GM18498 (cell line): ENCODE measurements at regions not wholly inside any gene's neighbourhood (a gene's known extent, or its start where the extent isn't known, plus 50 kb on each side); places are given as distances from the start of the nearest gene placed in this dataset.

Source experiments
- ATAC-seq: cut with Tn5 transposase; IDR thresholded peaks from one replicate; pipeline ENCODE4 v1.9.1; 2021; ENCODE audit warnings: mild to moderate bottlenecking, moderate library complexity; ENCODE audit not compliant: unreplicated experiment

GRCh38 chr21:43348801-43349261 lies 78.1 kb downstream of the SIK1 start:
- ATAC-seq = no peak

GRCh38 chr21:43348170-43348766 lies 78.7 kb downstream of the SIK1 start:
- ATAC-seq = no peak

- no peak for ATAC-seq
Observed at GRCh38 chr21:43347461-43348169, 79.3 kb downstream of the SIK1 start.

- no peak for ATAC-seq
Observed at GRCh38 chr21:43346551-43346950, 80.4 kb downstream of the SIK1 start.

GRCh38 chr21:43345746-43346409 lies 81.1 kb downstream of the SIK1 start:
- ATAC-seq = no peak

- no peak for ATAC-seq
Observed at GRCh38 chr21:43345046-43345745, 81.7 kb downstream of the SIK1 start.

- ATAC-seq = no peak
Observed at GRCh38 chr21:43343992-43344886, 82.7 kb downstream of the SIK1 start.

- no peak for ATAC-seq
Observed at GRCh38 chr21:43343095-43343991, 83.6 kb downstream of the SIK1 start.

GRCh38 chr21:43342301-43342881 lies 84.5 kb downstream of the SIK1 start:
- ATAC-seq = no peak

- ATAC-seq = no peak
Observed at GRCh38 chr21:43341378-43342161, 85.4 kb downstream of the SIK1 start.

GRCh38 chr21:43340491-43341377 lies 86.2 kb downstream of the SIK1 start:
- no peak for ATAC-seq

- ATAC-seq = no peak
Observed at GRCh38 chr21:43339668-43340067, 87.3 kb downstream of the SIK1 start.

- ATAC-seq = no peak
Observed at GRCh38 chr21:43338951-43339350, 88.0 kb downstream of the SIK1 start.

- ATAC-seq = no peak
Observed at GRCh38 chr21:43337901-43338655, 88.9 kb downstream of the SIK1 start.

GRCh38 chr21:43335119-43335518 lies 91.8 kb downstream of the SIK1 start:
- ATAC-seq = no peak

- ATAC-seq = no peak
Observed at GRCh38 chr21:43334214-43334958, 92.5 kb downstream of the SIK1 start.
